ENCODE measurements at regions not wholly inside any gene's neighbourhood (a gene's known extent, or its start where the extent isn't known, plus 50 kb on each side); places are given as distances from the start of the nearest gene placed in this dataset.
A peak's percentile ranks its signal among the peaks of the same experiment; 100 is the strongest.

DNA sequence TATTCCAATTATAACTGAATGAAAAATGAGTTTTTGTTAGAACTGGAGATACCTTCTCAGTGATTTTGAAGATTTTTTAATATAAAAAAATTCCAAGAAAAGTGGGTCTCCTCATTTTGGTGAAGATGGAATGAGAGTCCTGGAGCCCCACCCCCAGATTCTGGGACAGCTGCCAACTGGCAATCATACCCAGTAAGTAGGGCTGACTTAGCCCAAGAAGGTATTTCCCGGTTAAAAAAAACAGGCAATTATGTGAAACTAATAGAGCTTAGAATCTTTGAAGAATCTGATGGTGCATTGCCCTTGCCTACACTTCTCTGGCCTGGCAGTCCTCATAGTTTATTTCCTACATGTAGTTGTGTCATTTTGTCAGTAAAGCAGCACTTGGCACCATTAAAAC lies 52.8 kb upstream of the VWDE start:
- no peak for DNase-seq (ENCODE audit: low read depth in 2 of 2)

DNA sequence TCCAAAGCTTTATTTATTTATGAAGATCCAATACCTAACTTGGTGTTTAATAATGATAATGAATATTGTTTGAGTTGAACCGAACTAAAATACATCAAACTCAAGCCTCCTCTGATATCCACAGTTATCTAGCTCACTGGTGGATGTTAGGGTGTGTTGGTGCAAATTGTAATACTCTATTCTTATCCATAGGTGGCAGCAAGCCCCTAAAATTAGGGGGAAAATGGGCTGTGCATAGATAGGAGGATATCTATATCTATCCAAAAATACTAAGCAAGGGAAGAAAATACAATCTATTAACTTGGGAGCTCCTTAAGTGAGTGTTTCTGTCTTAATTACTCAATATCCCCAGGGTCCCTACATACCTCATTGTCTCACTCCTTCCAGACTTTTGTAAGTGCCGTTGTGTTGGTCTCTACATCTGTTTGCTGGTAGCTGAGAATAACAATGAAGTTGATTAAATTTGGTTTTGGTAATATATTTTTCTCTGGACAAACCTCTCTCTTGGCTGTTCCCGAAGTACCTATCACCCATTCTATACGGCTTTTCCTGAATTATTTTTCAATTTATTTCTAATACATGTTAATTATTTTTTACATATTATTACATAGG lies 55.0 kb upstream of the VWDE start:
- DNase-seq (ENCODE audit: low read depth in 2 of 2): peak in 1 of 2 experiments; percentile 17

DNA sequence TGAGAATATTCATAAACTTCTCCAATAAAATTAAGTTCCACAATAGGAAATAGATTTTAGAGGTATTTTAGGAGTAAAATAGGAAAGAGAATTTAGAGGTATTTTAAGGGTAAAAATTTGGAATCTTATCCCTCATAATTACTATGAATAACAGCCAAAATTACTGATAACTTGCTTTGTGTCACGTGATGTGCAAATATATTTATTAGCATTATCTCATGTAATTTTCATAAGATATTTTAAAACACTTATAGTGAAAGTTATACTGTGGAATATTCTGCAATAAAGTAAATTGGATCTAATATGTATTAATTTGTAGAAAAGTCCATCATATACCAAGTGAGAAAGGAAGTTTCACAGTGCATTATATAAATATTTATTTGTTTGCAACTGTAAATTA lies 64.2 kb upstream of the VWDE start:
- DNase-seq (ENCODE audit: low read depth in 2 of 2): no peak

DNA sequence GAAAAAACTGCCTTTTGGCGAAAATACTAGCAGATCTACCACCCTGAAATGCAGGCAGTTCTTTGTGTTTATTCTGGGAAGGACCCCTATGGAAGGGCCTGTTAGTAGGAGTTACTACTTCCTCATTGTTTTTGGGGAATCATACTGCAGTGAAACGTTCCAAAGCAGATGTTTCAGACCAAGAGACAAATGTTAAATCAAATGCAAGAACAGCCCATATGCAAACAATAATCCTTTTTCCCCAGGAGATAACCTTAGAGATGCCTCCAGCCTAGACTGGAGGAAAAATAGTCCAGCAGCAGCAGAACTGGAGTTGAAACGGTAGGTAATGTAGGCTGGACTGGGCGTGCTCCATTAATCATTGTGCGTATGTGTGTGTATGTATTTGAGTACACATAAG lies 65.9 kb upstream of the VWDE start:
- DNase-seq (ENCODE audit: low read depth in 2 of 2): no peak

DNA sequence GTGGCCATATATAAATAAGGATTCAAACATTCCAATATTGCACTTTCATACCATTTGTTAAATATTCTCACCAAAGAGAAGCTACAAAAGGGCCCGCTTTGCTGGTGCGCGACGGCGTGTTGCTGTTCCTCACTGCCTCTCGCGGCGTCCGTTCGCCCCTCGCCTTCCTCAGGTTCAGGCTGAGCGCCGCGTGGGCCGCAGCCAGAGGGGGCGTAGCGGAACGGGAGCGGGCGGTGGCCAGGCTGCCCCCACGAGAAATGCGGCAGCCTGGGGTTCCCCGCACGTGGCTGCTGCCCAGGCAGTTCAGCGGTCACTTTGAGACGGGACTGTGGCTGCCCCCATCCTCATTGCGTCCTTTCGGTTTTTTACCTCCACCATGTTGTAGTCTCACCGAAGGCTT lies 67.3 kb upstream of the VWDE start:
- DNase-seq (ENCODE audit: low read depth in 2 of 2): no peak

DNA sequence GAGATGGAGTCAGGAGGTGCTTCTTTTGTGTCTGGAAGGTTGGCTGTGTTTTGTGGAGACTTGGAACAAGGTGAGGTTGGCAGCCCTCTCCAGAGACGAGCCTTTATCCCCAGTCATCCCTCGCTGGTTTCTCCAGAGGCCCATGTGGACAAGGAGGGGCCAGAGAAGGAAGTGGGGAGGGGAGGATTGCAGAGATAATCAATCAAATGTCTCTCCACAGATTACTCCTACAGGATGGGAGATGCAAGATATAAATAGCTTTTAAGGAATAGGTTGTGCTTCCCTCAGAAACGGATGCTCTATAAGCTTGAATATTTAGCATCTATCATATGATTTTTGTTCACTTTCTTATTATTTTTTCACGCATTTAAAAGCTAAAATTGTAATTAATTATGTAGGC lies 70.4 kb upstream of the VWDE start:
- no peak for DNase-seq (ENCODE audit: low read depth in 2 of 2)

DNA sequence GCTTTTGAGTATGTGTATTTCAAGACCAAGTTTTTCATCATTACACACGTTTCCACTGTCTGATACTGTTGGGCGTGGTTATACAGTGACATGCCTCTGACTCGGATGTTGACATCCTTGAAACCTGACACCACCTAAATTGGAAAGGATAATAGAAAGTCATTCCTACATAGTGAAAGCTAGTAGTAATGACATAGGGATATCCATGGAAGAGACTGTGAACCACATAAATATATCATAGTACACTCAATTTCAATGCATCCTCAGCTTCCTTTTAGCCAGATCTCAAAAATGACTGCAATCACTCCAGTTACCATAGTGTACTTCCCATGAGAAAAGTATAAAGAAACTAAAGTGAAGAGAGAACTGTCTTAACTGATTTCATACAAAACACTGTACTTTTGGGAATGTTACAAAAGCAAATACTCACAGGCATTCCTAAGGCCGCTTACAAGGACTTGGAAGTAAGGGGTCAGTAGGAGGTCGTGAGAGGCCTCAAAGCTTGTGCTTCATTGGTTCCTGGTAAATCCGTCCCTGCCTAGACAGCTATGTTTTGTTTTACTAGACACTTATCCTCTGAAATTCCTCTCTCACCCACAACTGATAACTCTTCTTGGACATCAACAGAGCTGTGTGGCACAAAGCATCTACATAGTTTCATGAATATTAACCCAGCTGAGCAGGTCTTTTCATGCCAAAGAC lies 71.8 kb upstream of the VWDE start:
- peak in 1 of 2 experiments; percentile 17 for DNase-seq (ENCODE audit: low read depth in 2 of 2)

DNA sequence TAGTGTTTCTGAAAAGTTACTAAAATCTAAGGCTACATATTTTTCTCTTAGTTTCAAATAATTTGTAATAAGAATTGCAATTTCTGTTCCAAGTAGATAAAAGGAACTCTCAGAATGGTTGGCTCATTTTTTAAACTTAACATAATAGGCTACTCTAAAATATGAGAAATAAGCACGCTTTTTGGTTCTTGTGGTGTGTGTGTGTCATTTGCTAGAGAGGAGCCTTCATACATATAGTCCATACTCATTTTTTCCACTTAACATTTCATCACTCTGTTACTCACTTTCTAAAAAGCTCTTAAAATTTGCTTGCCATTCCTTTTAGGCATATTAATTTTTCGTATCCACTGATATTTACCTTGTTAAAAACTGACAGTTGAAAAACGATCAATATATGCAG lies 74.0 kb upstream of the VWDE start:
- no peak for DNase-seq (ENCODE audit: low read depth in 2 of 2)

DNA sequence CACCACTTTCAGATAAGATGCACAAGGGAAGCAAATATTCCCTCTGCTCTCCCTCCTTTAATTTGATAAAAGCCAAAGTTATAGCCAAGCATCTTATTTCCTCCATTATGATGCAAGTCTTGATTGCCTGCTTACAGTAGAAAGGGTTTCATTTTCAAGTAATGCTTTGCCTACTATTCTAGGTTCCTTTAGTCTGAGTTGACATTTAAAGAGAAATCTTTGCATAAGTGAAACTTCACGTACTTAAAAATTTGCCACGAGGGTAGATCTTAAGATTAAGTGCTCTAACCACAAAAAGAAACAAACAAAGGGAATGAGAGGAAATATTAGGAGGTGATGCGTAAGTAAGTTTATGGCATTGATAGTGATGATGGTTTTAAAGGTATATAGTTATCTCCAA lies 78.1 kb upstream of the VWDE start:
- no peak for DNase-seq (ENCODE audit: low read depth in 2 of 2)

DNA sequence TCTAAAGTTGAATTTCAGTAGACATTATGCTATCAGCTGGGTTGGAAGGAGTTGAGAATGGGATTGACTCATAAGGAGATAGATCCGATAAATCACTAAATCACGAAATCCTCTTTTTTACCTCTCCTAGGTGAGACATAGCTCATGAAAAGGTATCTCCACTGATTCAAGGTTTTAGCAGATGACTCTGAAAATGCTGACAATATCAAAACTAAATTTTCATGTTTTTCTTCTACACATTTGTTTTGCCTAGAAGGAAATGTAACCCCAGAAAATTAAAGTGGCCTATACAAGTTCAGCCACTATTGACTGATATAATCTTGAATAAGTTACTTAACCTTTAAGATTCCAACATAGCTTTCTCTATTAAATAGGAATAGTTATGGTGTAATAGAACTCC lies 82.2 kb upstream of the VWDE start:
- no peak for DNase-seq (ENCODE audit: low read depth in 2 of 2)

DNA sequence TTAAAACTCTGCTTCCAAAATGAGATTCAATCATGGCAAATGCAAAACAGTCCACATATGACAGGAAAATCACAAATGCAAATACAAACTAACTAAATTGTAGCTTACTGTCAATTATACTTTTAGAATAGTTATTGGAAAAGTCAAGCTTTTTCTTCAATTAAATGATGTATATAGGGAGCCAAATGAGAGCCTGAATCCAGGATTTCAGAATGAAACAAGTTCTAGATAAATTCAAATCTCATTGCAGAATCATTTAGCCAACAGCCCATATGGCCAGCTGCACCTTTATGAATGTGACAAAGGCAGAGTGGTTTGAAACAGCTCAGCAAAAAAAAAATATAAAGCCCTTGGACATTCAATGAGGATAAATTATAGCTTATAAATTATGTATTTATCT lies 82.2 kb upstream of the SCIN start:
- no peak for DNase-seq (ENCODE audit: low read depth in 2 of 2)

DNA sequence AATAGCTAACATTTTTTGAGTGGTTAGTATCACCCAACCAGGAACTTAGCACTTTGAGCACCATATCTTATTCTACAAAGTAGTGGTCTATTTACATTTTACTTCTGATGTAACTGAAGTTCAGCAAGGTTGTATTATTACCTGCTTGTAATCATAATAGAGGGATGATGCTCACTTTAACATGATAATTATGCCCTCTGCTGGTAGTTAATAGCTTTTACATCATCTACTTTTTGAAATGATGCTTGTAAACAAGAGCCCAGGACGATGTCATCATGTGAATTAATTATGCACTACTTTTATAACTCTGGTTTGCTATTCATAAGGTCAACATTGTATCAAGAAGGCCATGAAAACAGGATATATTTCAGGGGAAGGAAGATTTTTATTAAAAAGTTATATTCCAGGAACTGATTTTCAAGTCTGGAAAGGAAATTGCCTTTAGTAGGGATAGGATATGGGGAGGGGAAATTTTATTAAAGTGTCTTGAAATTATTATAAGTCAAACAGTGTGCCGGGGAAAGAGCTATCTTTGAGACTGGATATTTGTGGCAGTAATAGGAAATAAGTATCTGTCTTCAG lies 80.3 kb upstream of the SCIN start:
- DNase-seq (ENCODE audit: low read depth in 2 of 2): no peak

DNA sequence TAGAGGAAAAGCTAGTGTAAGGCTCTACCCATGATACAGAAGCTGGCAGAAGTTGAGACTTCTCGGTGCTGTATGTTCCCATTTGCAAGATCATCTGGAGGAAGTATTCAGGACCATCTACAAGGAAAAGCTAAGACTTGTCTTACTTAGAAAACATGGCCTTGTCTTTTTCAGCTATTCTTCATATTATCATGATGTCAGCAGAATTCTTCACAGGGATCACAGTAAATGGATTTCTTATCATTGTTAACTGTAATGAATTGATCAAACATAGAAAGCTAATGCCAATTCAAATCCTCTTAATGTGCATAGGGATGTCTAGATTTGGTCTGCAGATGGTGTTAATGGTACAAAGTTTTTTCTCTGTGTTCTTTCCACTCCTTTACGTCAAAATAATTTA lies 79.6 kb upstream of the SCIN start:
- no peak for DNase-seq (ENCODE audit: low read depth in 2 of 2)

DNA sequence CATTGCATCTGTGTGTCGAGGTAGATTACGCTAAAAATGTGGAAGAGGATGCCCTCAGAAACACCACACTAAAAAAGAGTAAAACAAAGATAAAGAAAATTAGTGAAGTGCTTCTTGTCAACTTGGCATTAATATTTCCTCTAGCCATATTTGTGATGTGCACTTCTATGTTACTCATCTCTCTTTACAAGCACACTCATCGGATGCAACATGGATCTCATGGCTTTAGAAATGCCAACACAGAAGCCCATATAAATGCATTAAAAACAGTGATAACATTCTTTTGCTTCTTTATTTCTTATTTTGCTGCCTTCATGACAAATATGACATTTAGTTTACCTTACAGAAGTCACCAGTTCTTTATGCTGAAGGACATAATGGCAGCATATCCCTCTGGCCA lies 79.0 kb upstream of the SCIN start:
- DNase-seq (ENCODE audit: low read depth in 2 of 2): no peak

DNA sequence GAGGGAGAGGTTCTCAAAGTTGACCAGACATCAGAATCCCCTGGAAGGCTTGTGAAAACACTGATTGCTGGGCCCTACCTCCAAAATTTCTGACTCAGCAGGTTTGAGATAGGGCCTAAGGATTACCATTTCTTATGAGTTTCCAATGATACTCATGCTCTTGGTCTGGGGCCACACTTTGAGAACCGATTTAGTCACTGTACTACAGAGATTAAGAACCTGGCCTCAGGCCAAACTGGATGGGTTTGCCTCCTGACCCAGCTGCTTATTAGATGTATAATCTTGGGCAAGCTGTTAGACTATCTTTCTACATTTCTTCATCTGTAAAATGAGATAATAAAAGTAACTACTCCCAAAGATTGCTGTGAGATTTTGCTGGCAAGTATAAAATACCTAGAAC lies 77.1 kb upstream of the SCIN start:
- DNase-seq (ENCODE audit: low read depth in 2 of 2): no peak

DNA sequence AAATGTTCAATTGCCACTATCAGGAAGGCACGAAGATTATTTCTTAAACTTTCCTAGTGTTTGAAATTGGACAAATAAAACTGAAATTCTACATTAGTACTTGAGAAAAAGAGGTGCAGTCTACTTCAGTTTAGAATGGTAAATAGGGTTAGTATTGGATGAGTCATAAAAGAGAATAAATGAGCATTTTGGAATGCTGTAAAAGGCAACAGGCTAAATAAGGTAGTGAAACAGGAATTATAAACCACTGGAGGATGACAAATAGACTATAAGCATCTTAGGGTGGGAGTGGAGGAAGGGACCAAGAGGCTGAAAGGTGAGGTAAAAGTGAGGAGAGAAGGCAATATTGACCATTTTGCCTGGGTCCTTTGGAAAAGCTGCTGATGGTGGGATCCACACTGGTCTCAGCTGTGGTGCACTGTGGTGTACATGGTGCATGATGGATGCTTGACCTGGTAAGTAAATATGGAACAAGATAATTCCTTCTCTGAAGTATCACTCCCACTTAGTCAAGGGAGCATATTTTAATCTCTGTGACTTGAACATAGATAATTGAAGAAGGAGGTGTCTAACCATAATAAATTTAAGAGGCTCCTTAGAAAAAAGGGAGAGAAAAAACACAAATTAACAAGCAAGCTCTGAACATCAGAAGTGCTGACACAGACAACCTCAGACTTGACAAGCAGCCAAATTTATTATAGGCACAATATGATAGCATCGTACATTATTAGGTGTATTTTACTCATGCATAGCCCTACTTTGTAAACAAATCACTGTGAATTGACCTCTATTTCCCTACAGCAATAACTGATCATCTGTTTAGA lies 76.4 kb upstream of the SCIN start:
- DNase-seq (ENCODE audit: low read depth in 2 of 2): no peak

DNA sequence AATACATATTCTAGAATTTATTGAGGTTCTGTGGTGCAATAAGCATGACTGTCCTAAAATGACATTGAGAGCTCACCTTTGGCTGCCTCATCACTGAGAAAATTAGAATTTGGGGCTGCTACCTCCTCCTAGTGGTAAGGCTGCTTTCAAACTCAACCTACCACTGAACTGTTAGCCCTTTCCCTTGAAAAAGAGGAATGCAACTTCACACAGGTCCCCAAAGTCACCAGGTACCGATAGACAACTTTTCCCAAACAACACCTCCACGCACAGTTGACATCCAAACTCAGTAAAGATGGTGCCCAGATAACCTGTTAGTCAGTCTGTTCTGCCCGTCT lies 75.9 kb upstream of the SCIN start:
- DNase-seq (ENCODE audit: low read depth in 2 of 2): no peak

DNA sequence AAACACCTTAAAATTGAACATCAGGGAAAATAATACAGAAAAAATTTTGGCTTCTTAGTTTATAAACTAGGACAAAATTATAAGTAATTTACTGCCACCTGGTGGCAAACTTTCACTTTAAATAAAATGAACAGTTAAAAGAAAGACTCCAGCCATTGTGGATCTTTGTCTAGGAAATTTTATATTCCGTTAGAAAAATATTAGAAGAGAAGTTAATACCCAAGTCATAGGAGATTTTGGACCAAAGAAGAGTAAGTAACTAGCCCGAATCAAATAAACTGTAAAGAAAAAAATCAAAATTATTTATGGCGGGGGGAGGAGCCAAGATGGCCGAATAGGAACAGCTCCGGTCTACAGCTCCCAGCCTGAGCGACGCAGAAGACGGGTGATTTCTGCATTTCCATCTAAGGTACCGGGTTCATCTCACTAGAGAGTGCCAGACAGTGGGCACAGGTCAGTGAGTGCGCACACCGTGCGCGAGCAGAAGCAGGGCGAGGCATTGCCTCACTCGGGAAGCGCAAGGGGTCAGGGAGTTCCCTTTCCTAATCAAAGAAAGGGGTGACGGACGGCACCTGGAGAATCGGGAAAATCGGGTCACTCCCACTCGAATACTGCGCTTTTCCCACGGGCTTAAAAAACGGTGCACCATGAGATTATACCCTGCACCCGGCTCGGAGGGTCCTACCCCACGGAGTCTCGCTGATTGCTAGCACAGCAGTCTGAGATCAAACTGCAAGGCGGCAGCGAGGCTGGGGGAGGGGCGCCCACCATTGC lies 73.4 kb upstream of the SCIN start:
- peak in 1 of 2 experiments; percentile 18 for DNase-seq (ENCODE audit: low read depth in 2 of 2)

DNA sequence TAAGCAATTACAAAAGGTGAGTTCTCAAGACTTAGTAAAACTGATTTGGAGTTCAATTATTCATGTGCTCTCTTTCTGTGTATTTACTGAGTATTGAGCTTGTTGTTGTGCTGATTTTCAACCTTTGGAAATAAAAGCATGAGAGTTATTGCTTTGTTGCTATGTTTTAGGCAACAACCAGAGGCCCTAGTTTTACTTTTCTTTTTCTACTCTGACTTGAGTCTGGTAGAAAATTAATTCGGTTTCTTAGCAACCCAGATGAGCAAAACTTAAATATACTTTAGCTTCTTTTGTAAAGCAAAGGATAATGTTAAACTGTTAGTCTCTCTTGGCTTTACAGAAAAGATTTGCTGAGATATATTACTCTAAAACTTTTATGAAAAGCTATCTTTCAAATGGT lies 66.4 kb upstream of the SCIN start:
- no peak for DNase-seq (ENCODE audit: low read depth in 2 of 2)

DNA sequence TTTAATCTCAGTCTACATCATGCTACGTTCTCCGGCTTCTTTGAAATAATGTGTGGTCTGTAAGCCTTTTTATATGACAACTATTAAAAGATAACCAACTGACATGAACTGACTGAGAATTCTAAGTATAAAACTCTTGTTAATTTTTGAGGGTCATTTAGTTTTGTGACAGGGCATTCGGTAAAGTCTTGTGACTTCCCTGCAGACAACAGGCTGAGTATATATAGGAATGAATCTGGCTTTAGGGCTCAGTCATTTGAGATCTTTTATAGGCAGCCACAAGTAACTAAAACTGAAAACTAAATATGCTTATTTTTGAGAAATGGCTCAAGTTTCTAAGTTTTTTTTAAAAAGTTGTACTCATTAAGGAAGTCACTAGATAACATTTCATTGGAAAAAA lies 62.5 kb upstream of the SCIN start:
- no peak for DNase-seq (ENCODE audit: low read depth in 2 of 2)

DNA sequence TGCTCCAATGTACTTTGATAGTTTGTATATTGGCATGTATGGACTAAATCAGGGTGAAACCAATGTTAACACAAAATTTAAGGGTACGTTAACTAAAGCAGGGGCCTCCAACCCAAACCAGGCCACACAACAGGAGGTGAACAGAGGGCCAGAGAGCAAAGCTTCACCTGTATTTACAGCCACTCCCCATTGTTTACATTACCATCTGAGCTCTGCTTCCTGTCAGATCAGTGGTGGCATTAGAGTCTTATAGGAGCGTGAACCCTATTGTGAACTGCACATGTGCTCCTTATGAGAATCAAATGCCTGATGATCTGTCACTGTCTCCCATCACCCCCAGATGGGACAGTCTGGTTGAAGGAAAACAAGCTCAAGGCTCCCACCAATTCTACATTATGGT lies 62.0 kb upstream of the SCIN start:
- no peak for DNase-seq (ENCODE audit: low read depth in 2 of 2)

DNA sequence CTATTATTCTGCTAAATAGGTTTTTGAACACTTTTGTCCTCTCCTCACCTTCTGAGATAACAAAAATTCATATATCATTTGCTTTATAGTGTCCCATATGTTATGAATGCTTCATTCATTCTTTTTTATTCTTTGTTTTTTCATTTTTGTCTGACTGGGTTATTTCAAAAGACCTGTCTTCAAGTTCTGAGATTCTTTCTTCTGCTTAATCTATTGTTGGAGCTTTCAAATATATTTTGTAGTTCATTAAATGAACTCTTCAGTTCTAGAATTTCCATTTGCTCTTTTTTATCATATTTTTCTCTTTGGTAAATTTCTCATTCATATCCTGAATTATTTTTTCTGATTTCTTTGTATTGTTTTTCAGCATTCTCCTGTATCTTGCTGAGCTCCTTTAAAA lies 53.1 kb upstream of the SCIN start:
- DNase-seq (ENCODE audit: low read depth in 2 of 2): no peak

All from fibroblast of skin of left biceps (primary cell).